Skeletal muscle tissue (tissue), 3 donors: ENCODE measurements at regions not wholly inside any gene's neighbourhood (a gene's known extent, or its start where the extent isn't known, plus 50 kb on each side); places are given as distances from the start of the nearest gene placed in this dataset.

Experiments
- H3K27ac ChIP-seq: one replicate; pipeline ENCODE4 v1.7.0; 2013; ENCODE audit warnings: mild to moderate bottlenecking, low read depth, low read length, inconsistent platforms
- H3K27me3 ChIP-seq, 3 donors: one replicate each; pipeline ENCODE4 v1.7.0; 2013; ENCODE audit warnings: low read length in 3 of 3; ENCODE audit not compliant: control insufficient read depth in 3 of 3, insufficient read depth in 3 of 3
- H3K36me3 ChIP-seq, 3 donors: one replicate each; pipeline ENCODE4 v1.7.0; 2013; ENCODE audit warnings: low read length in 3 of 3; ENCODE audit not compliant: control insufficient read depth in 3 of 3, insufficient read depth in 3 of 3
- H3K4me1 ChIP-seq, 3 donors: one replicate each; pipeline ENCODE4 v1.7.0; 2013; ENCODE audit warnings: low read length in 3 of 3, mild to moderate bottlenecking in 3 of 3; ENCODE audit not compliant: control insufficient read depth in 3 of 3, insufficient read depth in 3 of 3
- H3K4me3 ChIP-seq, 3 donors: one replicate each; pipeline ENCODE4 v1.7.0; 2013; ENCODE audit warnings: low read length in 3 of 3
- H3K9ac ChIP-seq, 3 donors: one replicate each; pipeline ENCODE4 v1.7.0; 2013; ENCODE audit warnings: low read length in 3 of 3, mild to moderate bottlenecking in 3 of 3, moderate library complexity in 2 of 3, low read depth in 1 of 3
- H3K9me3 ChIP-seq, 3 donors: one replicate each; pipeline ENCODE4 v1.7.0; 2013; ENCODE audit warnings: low read length in 3 of 3; ENCODE audit not compliant: control insufficient read depth in 3 of 3
- donor health status: Osteomylitis.

DNA sequence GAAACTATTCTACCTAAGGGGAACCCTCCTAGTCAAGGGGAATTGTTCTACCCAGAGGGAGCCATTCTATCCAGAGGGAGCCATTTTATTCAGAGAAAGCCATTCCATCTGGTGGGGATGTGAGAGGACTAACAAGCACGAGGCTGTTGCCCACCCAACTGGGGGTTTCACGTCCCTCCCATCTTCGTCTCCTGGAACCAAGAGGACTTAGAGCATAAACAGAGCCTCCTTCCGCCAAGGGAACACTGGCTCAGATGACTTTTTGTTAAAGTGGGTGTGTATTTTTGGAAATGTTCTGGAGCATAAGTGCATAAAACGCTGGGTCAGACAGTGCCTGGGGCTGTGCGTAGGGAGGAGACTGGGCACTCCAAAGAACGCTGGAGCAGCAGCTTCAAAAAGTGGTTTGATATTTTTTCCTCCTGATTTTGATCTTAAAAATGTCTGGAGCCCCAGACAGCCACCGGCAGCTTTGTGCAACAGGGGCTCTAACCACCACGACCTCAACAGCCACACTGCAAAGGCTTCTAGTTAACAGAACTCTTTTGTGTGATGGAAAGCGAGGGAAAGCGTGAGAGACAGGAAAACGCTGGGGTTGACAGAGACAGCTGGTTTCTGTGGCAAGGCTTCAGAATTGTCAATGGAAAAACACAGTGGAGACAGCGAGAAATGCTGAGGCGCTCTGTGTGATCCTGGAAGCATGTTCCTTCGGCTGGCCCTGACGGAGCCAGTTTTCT lies 363.6 kb upstream of the CAMK1G start:
- Histone ChIP-seq H3K27ac (no peak overlapping the region), H3K4me1 (peaks cover 2 to 7% (median 3%) of the 10 kb centered on the region in 3 donors)

GRCh38 chr1:209222826-209223225 lies 360.7 kb upstream of the CAMK1G start:
- no peak overlapping the region for H3K4me3 ChIP-seq
- H3K9me3 ChIP-seq, result no peaks in the 10 kb centered on the region
- H3K36me3 ChIP-seq, result no peaks in the 10 kb centered on the region

More for the DNA sequence above, 363.6 kb upstream of the CAMK1G start:
- H3K9ac ChIP-seq, result peak overlapping the region in 2 of 3 donors; percentile 16 to 30
- peaks cover 0 to 8% (median 0%) of the 10 kb centered on the region in 3 donors for H3K27me3 ChIP-seq
- no peaks in the 10 kb centered on the region for H3K36me3 ChIP-seq
- H3K9me3 ChIP-seq, result no peaks in the 10 kb centered on the region
- no peak overlapping the region for H3K4me3 ChIP-seq

GRCh38 chr1:209223791-209224190 lies 359.7 kb upstream of the CAMK1G start:
- Histone ChIP-seq H3K27ac (no peak overlapping the region), H3K27me3 (peaks cover 0 to 3% (median 0%) of the 10 kb centered on the region in 3 donors)

More at GRCh38 chr1:209222826-209223225, 360.7 kb upstream of the CAMK1G start:
- H3K27ac ChIP-seq, result no peak overlapping the region
- H3K9ac ChIP-seq, result no peak overlapping the region
- peaks cover 0 to 3% (median 0%) of the 10 kb centered on the region in 3 donors for H3K27me3 ChIP-seq
- H3K4me1 ChIP-seq, result peaks cover 2 to 7% (median 3%) of the 10 kb centered on the region in 3 donors

GRCh38 chr1:209224886-209225285 lies 358.6 kb upstream of the CAMK1G start:
- H3K27ac ChIP-seq, result no peak overlapping the region
- H3K4me3 ChIP-seq, result no peak overlapping the region
- H3K9ac ChIP-seq, result no peak overlapping the region
- H3K4me1 ChIP-seq, result peaks cover 2 to 5% (median 2%) of the 10 kb centered on the region in 3 donors
- no peaks in the 10 kb centered on the region for H3K36me3 ChIP-seq
- H3K27me3 ChIP-seq, result peaks cover 0 to 3% (median 0%) of the 10 kb centered on the region in 3 donors
- H3K9me3 ChIP-seq, result no peaks in the 10 kb centered on the region

More at GRCh38 chr1:209223791-209224190, 359.7 kb upstream of the CAMK1G start:
- H3K4me1 ChIP-seq, result peaks cover 2 to 7% (median 3%) of the 10 kb centered on the region in 3 donors
- H3K36me3 ChIP-seq, result no peaks in the 10 kb centered on the region
- no peak overlapping the region for H3K9ac ChIP-seq
- no peaks in the 10 kb centered on the region for H3K9me3 ChIP-seq
- H3K4me3 ChIP-seq, result no peak overlapping the region

DNA sequence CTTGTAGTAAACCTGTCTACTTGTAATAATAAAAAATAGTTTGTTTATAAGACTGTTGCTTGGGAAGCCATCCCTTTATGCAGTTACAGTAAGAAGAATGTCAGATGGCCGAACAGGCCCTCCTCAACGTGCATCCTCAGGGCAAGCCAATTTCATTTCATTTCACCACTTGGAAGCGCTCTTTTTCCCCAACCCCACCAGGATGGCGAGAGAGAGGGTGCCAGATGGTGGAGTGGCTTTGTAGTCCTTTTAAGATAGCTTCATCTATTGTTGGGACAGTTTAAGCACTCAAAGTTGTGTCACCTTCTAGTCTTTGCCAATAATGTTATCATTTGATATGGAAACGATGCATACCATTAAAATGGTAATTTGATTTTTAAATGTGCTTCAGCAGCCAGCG lies 356.3 kb upstream of the CAMK1G start:
- Histone ChIP-seq H3K27me3 (peaks cover 6 to 11% (median 9%) of the 10 kb centered on the region in 3 donors), H3K9me3 (peaks cover 0 to 6% (median 6%) of the 10 kb centered on the region in 3 donors), H3K27ac (no peak overlapping the region), H3K36me3 (no peaks in the 10 kb centered on the region), H3K4me3 (no peak overlapping the region), H3K4me1 (no peaks in the 10 kb centered on the region), H3K9ac (no peak overlapping the region)

- H3K9ac ChIP-seq, result no peak overlapping the region
Measured at GRCh38 chr1:209227941-209228340, 355.6 kb upstream of the CAMK1G start.

DNA sequence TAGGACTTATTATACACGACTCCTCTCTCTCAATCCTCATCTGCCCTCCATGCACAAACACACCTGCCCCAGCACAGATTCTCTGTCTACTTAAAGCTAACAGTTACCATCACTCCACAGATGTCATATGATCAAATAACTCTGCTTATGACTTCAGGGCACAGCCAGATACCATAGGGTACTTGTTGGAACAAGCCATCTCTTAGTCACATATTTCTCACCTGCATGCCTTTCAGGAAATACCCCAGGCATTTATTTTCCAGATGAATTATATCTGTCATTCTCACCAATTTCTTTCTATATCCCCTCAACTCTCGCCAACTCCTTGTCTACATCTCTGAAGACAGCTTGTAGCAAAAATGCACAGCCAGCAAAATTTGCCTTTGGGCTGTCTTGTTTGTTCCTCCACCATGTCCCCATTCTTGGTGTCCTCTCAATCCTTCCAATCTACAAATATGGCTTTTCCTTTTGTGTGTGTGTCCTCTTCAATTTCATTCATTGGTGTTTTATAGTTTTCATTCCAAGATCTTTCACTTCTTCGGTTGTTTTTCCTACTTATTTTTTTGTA lies 353.9 kb upstream of the CAMK1G start:
- Histone ChIP-seq H3K9me3 (peaks cover 0 to 7% (median 6%) of the 10 kb centered on the region in 3 donors), H3K4me3 (no peak overlapping the region), H3K4me1 (no peaks in the 10 kb centered on the region), H3K27ac (no peak overlapping the region), H3K9ac (no peak overlapping the region), H3K36me3 (no peaks in the 10 kb centered on the region), H3K27me3 (peaks cover 10 to 13% (median 12%) of the 10 kb centered on the region in 3 donors)

More at GRCh38 chr1:209227941-209228340, 355.6 kb upstream of the CAMK1G start:
- Histone ChIP-seq H3K27ac (no peak overlapping the region), H3K4me1 (no peaks in the 10 kb centered on the region), H3K9me3 (peaks cover 0 to 7% (median 6%) of the 10 kb centered on the region in 3 donors), H3K27me3 (peaks cover 10 to 13% (median 12%) of the 10 kb centered on the region in 3 donors), H3K36me3 (no peaks in the 10 kb centered on the region), H3K4me3 (no peak overlapping the region)

GRCh38 chr1:209230314-209230713 lies 353.2 kb upstream of the CAMK1G start:
- Histone ChIP-seq H3K36me3 (no peaks in the 10 kb centered on the region), H3K9me3 (peaks cover 0 to 7% (median 6%) of the 10 kb centered on the region in 3 donors), H3K4me3 (no peak overlapping the region), H3K27ac (no peak overlapping the region), H3K4me1 (no peaks in the 10 kb centered on the region), H3K9ac (no peak overlapping the region), H3K27me3 (peaks cover 9 to 13% (median 10%) of the 10 kb centered on the region in 3 donors)

- H3K27ac ChIP-seq, result no peak overlapping the region
- H3K36me3 ChIP-seq, result no peaks in the 10 kb centered on the region
- H3K9me3 ChIP-seq, result peaks cover 0 to 7% (median 6%) of the 10 kb centered on the region in 3 donors
- H3K27me3 ChIP-seq, result peaks cover 9 to 13% (median 10%) of the 10 kb centered on the region in 3 donors
- H3K4me3 ChIP-seq, result no peak overlapping the region
- no peak overlapping the region for H3K9ac ChIP-seq
- no peaks in the 10 kb centered on the region for H3K4me1 ChIP-seq
Measured at GRCh38 chr1:209231476-209232156, 351.9 kb upstream of the CAMK1G start.
